Astrocyte (in vitro differentiated cells and primary cell): ENCODE measurements at regions not wholly inside any gene's neighbourhood (a gene's known extent, or its start where the extent isn't known, plus 50 kb on each side); places are given as distances from the start of the nearest gene placed in this dataset.

Source experiments
- EZH2 ChIP-seq: IDR thresholded peaks from 2 replicates; pipeline ENCODE4 v1.6.1; 2012; ENCODE audit warnings: mild to moderate bottlenecking, low read length, inconsistent platforms; ENCODE audit not compliant: insufficient read depth
- TF ChIP-seq, protein P1 (sequence below): IDR thresholded peaks from 2 replicates; pipeline ENCODE4 v1.5.1; 2011; ENCODE audit warnings: low read depth, mild to moderate bottlenecking, inconsistent platforms, low read length, moderate library complexity; ENCODE audit not compliant: insufficient read depth

DNA sequence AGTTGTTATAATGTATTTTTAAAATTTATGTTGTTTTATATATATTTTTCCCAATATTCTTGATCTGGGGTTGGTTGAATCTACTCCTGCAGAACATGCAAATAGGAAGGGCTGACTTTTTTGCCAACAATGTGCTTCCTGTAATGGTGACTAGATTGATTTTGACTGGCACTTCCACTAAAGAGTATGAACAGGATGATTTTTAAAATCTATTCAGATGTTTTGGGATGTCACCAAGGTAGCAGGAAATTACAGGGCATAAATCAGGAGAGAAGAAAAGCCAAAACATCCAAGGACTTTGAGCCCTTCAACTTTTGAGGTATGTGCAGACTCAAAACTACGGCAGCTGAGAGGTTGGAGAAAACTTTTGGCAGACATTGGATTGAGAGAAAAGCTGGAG lies 1047.6 kb downstream of the SLITRK5 start:
- TF ChIP-seq, protein P1, sequence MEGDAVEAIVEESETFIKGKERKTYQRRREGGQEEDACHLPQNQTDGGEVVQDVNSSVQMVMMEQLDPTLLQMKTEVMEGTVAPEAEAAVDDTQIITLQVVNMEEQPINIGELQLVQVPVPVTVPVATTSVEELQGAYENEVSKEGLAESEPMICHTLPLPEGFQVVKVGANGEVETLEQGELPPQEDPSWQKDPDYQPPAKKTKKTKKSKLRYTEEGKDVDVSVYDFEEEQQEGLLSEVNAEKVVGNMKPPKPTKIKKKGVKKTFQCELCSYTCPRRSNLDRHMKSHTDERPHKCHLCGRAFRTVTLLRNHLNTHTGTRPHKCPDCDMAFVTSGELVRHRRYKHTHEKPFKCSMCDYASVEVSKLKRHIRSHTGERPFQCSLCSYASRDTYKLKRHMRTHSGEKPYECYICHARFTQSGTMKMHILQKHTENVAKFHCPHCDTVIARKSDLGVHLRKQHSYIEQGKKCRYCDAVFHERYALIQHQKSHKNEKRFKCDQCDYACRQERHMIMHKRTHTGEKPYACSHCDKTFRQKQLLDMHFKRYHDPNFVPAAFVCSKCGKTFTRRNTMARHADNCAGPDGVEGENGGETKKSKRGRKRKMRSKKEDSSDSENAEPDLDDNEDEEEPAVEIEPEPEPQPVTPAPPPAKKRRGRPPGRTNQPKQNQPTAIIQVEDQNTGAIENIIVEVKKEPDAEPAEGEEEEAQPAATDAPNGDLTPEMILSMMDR: no peak
- no peak for TF ChIP-seq EZH2
